ENCODE measurements at regions not wholly inside any gene's neighbourhood (a gene's known extent, or its start where the extent isn't known, plus 50 kb on each side); places are given as distances from the start of the nearest gene placed in this dataset.
"Not testable (repeated sequence)": the region's sequence is repeated elsewhere in the genome, so short reads cannot be mapped to it uniquely, and the experiment has no call there.

GRCh38 chr12:32956418-32956817 is 59.8 kb upstream of the PKP2 start:
- not testable (repeated sequence) for TF ChIP-seq CTCF, POLR2AphosphoS5, POLR2A (IDR thresholded peaks at IDR 0.05)

All from suprapubic skin (tissue), 4 donors.